ENCODE measurements at regions not wholly inside any gene's neighbourhood (a gene's known extent, or its start where the extent isn't known, plus 50 kb on each side); places are given as distances from the start of the nearest gene placed in this dataset.

DNA sequence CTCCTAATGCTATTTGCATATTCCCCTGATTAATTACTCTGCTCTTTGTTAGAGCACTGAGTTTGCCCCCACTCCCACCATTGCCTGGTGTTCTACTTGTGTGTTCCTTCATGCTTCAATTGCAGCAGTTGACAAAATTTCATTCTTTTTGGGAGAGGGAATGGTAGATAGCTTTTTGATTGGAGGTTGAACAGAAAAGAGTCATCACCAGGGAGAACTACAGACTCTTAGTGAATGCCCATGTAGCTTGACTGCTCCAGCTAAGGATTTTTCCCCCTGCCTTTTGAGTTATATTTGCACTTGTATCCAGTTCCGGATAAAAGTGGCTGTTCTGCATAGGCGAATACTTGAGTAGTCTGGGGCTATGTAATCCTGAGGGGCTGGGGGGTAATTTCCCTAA, 183.9 kb downstream of the ETNK1 start:
- TF ChIP-seq POLR2A (IDR thresholded peaks at IDR 0.05): no peak
- TF ChIP-seq, protein P1, sequence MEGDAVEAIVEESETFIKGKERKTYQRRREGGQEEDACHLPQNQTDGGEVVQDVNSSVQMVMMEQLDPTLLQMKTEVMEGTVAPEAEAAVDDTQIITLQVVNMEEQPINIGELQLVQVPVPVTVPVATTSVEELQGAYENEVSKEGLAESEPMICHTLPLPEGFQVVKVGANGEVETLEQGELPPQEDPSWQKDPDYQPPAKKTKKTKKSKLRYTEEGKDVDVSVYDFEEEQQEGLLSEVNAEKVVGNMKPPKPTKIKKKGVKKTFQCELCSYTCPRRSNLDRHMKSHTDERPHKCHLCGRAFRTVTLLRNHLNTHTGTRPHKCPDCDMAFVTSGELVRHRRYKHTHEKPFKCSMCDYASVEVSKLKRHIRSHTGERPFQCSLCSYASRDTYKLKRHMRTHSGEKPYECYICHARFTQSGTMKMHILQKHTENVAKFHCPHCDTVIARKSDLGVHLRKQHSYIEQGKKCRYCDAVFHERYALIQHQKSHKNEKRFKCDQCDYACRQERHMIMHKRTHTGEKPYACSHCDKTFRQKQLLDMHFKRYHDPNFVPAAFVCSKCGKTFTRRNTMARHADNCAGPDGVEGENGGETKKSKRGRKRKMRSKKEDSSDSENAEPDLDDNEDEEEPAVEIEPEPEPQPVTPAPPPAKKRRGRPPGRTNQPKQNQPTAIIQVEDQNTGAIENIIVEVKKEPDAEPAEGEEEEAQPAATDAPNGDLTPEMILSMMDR (IDR thresholded peaks at IDR 0.05): no peak
- no peak for TF ChIP-seq POLR2AphosphoS5 (IDR thresholded peaks at IDR 0.05)

Measured in breast epithelium (tissue), 3 donors.